Fibroblast of peridontal ligament (primary cell): ENCODE measurements at regions not wholly inside any gene's neighbourhood (a gene's known extent, or its start where the extent isn't known, plus 50 kb on each side); places are given as distances from the start of the nearest gene placed in this dataset.
"Not testable (repeated sequence)": the region's sequence is repeated elsewhere in the genome, so short reads cannot be mapped to it uniquely, and the experiment has no call there.

Source experiments
- DNase-seq: peaks from one replicate; pipeline ENCODE4 v3.0.0-alpha.2; 2010; ENCODE audit errors: extremely low read depth

- peak; percentile 80 for DNase-seq
These were observed 60.0 kb upstream of the BANK1 start for GRCh38 chr4:101730291-101731117.

GRCh38 chr4:101727238-101727637 lies 63.3 kb upstream of the BANK1 start:
- no peak for DNase-seq

DNA sequence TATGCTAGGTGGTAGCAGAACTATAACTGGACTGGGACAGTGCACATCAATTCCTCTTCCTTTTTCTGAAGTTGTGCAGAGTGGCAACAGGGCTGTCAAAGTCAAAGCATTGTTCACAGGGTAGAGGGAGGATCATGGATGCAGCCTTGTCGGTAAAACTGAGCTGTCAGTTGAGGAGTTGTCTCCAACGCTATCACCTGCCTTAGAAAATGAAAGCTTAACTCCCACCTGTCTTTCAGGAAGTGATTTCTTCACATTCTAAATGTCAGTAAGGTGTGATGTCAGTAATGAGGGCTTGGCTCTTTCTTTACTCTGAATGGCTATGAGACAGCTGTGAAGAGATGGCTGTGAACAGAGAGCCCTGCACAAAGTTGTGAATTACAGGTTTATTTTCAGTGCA lies 66.4 kb upstream of the BANK1 start:
- no peak for DNase-seq

- no peak for DNase-seq
These were observed 71.7 kb upstream of the BANK1 start for GRCh38 chr4:101718810-101719209.

- no peak for DNase-seq
These were observed 78.8 kb upstream of the BANK1 start for GRCh38 chr4:101711590-101712260.

DNA sequence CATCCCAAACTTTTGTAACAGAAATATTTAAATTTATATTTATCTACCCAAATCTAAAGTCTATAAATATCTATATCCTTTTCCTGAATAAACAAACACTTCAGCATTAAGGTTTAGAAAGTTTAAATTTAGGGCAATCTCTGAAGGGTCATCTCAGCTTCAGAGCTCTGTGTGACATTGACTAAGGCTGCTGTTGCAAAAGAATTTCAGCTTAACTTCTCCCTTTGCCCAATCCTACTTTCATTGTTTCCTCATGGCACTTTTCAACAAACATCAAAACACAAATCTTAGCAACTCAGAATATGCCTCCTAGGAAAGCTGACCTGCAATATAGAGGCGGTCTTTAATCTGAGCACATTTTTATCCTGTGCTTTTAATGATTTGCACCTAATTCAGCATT lies 79.7 kb upstream of the BANK1 start:
- no peak for DNase-seq

DNA sequence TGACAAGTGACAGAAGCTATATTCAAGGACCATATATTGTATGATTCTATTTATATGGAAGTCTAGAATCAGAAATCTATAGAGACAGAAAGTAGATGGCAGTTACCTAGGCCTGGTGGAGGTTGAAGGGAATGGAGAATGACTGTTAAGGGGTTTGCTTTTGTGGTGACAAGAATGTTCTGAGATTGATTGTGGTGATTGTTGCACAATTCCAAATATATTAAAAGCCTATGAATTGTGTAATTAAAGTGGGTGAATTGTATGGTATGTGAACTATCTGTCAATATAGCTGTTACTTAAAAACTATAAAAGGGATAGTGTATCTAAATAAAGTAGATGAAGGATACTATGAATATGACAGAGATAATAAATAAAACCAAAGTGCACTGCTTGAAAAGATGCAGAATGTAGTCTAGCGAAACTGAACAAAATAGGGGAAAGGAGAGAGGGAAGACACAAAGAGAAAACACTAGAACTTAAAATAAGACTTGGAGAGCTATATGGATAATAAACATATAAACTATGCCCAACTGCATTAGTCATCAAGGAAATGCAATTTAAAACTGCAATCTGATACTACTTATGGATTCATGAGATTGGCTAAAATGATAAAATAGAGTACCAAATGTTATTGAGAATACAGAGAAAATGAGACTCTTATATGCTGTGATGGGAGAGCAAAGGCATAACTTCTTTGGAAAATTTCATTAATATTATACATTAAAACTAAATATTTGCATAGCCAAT lies 82.1 kb upstream of the BANK1 start:
- DNase-seq, result peak; percentile 21

GRCh38 chr4:101707596-101707995 lies 82.9 kb upstream of the BANK1 start:
- DNase-seq, result peak; percentile 25

GRCh38 chr4:101706535-101707057 lies 83.9 kb upstream of the BANK1 start:
- DNase-seq, result no peak

DNA sequence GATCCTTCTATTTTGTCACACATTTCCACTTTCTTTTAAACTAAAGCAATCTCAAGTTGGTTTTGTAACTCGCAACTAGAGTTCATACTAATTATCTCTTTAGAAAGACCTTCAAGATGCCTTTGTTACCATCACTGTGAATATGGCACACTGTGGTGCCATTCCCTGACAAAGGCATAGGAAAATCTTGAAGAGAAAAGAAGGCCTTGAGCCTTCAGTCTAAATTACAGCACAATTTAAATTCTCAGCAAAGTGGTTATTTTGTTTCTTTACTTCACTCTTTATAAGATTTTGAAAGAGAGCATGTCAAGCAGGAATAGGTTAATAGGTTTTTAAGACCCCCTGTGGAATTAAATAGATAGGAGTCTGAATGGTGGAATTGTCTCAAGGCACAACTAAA lies 89.0 kb upstream of the BANK1 start:
- no peak for DNase-seq

GRCh38 chr4:101699441-101700124 lies 90.9 kb upstream of the BANK1 start:
- no peak for DNase-seq

DNA sequence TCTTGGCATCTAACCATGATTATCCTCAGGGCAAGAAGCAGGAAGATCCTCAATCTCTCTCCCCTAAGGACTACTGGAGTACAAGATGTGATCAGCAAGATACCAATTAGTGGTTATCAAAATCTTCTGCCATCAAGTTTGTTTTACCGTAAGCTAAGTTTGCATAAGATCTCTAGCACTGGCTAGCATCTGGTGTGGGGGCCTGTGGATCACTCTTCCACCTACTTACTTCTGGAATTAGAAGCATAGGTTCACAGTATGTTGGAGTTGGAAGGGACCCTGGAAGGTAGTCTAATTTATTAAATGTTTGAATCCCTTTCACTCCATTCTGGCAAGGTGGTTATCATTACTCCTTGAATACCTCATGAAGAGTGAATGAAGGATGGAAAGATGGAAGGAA lies 93.3 kb upstream of the BANK1 start:
- DNase-seq, result no peak

- DNase-seq, result no peak
These were observed 94.1 kb upstream of the BANK1 start for GRCh38 chr4:101696276-101697010.

DNA sequence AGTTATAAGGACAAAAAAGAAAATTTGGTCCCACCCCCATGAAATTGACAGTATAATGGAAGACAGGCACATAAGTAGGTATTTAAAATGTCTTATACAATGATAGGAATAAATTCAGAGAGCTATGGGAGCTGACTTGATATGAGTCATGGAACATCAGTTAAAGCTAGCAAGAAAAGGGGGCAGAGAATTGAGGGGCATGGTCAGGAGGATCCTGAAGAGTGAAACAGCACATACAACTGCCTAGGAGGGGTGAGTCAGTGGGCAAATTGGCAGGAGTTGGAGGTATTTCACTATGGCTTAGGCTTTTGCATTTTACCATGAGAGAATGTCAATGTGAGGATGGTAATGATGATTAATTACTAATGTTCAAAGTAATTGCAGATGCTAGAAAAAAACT lies 95.4 kb upstream of the BANK1 start:
- peak; percentile 20 for DNase-seq

DNA sequence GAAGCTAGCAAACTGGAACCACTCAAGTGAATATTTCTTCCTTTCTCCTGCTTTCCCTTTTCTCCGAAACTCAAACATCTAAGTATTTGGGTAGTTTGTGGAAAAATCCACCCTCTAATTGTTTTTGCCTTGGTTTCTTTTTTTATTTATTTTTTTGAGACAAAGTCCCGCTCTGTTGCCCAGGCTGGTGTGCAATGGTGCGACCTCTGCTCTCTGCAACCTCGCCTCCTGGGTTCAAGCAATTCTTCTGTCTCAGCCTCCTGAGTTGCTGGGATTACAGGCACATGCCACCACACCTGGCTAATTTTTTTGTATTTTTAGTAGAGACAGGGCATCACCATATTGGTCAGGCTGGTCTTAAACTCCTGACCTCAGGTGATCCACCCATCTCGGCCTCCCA lies 96.1 kb upstream of the BANK1 start:
- not testable (repeated sequence) for DNase-seq

DNA sequence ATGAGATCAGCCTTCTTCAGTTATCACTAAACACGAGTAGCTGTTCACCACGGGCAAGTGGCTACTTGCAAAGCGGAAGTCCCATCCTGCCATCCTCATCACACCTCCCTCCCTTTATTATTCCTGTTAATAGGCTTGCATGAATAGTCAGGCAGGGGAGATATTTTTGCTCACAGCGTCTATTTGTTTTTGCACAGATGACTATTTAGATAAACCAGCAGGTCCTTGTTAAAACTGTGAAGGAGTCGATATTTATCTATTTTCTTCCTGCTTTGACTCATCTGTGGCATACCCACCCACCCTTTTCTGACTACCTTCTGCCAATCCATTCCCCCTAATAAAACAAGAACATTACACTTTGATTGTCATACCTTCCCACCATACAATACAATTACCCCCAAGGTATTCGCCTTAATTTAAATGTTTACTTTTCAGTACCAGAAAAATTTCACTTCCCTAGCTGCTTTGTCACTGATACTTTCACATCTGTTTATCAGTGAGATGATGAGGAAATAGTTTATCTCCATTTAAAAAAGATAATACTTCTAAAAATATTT lies 96.6 kb upstream of the BANK1 start:
- no peak for DNase-seq

GRCh38 chr4:101689220-101689619 lies 101.3 kb upstream of the BANK1 start:
- DNase-seq, result no peak

DNA sequence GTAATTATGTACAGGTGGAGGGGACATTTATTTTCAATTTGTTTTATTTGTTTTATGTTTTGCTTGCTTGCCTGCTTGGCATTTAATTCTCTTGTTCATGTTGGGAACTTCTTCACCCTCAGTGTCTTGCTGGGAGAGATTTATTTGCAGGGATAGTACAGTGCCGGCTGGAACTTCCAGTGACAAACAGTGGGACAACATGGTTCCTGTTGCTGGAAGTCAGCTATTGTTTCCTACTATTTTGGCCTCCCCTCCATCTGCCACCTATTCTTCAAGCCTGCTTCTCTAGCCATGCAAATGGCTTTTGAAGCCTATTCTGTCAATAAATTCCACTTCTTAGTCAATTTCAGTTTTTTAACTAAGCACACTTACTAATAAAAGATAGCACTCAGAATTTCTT lies 105.4 kb upstream of the BANK1 start:
- no peak for DNase-seq

GRCh38 chr4:101682946-101683345 lies 107.6 kb upstream of the BANK1 start:
- no peak for DNase-seq

DNA sequence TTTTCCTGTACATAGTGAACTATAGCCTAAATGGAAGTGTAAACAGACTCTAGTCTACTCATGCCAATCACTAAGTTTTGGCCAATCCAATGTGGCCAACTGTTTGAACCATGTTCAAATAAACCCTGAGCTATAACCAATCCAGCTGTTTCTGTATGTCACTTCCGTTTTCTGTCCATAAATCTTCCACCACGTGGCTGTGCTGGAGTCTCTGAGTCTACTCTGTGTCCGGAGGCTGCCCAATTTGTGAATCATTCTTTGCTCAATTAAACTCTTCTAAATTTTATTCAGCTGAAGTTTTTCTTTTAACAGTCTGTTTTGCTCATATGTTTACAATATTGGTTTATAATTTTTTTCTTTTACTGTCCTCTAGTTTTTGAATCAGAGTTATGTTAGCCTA lies 112.3 kb upstream of the BANK1 start:
- DNase-seq, result peak; percentile 35

DNA sequence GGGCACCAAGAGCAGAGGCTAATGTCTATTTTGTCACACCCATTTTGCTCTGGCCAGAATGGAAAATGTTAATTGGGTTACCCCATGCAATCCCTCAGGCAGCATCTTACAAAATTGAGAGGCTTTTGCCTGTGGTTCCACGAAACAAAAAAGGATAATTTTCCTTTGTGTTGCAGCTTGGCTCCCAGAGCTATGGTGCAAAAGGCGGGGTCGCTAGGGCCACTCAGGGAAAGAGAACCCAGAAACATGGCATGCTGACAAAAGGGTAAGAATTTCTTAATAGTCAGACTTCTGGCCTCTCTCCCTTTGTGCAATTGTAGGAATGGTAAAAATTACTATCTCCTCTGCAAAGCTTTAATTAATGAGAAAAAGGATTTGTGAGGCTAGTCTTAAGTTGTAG lies 119.6 kb upstream of the BANK1 start:
- peak; percentile 35 for DNase-seq
